ENCODE measurements at regions not wholly inside any gene's neighbourhood (a gene's known extent, or its start where the extent isn't known, plus 50 kb on each side); places are given as distances from the start of the nearest gene placed in this dataset.
A peak's percentile ranks its signal among the peaks of the same experiment; 100 is the strongest.

GRCh38 chr7:47221826-47222225 lies 360.1 kb downstream of the TNS3 start:
- DNase-seq: no peak

DNA sequence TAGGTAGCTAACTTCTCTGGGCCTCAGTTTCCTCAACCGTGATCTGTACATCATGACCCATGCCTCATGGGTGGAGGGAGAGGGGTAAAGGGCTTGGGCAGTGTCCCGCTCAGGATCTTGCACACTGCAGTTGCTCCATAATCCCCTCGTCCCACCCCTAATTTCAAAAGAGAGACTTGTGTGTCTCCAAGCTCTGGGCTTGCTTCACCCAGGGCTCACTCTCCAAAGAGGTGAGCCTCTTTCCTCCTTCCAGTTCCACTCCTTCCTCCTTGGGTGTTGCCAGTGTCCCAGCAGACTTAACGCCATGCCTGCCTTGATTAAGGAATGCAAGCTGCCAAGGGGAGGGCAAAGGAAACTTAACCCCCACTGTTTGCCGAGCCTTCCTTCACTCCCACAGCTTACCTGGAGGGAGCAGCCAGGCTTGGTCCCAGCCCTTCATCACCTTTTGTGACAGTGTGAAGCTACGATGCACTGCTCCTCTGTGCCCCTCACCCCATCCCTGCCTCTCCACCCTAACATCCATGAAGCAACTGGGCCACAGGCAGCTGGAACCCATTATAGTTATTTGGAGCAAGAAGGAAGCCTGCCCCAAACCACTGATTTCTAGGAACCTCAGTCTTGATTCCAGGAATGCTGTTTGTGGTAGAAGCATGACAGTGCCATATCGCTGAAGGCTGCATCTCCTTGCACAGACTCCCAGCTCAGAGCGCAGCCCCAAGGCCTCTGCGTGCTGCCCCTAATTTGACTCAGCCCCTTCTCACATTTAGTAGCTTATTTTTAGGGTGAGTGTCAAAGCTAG lies 363.3 kb downstream of the TNS3 start:
- no peak for DNase-seq

DNA sequence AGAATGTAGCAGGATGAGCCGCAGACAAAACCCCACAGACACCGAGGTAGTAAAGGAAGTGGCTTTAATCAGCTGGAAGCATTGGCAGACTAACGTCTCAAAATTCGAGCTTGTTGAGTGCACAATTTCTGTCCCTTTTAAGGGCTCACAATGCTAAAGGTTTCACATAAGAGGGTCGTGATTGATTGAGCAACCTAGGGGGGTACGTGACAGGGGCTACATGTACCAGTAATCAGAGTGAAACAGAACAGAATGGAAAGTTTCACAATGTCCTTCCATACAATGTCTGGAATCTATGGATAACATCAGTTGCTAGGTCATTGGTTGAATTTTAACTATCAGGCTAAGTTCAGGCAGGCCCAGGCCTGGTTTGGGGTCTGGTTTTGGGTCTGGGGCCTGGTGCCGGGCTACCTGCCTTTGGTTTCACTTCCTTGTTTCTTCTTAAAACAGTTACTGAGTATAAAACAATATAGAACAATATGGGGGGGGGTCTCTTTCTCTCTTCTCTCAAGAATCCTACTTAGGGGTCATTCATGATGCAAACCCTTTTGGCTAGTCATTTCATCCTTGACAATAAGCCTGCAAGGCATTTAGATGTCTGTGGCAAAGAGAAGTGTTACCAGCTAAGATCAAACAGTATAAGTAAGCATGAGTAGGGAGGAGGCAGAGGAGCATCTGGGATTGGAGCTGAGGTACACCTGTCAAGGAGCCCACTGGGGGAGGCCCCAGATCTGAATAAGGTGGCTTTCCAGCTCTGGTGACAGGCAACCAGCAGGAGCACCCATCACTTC lies 364.1 kb downstream of the TNS3 start:
- no peak for DNase-seq

- no peak for DNase-seq
Observed at GRCh38 chr7:47217086-47217485, 364.8 kb downstream of the TNS3 start.

DNA sequence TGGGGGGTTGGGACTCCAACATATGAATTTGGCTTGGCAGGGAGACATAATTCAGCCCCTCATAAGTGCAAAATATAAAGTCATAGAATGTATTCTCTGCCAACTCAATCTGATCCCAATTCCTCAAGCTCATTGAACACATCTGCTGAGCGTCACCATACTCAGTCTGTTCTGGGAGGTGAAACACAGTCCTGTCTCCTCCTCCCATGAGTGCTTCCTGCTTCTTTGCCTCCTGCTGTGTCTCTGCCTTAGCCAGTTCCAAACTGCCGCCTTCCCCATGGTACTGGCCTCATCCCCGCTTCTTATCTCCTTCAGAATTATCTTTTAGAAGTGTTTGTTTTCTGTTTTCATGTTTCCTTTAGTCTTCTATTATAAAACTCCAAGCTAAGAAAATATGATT lies 365.5 kb downstream of the TNS3 start:
- no peak for DNase-seq

DNA sequence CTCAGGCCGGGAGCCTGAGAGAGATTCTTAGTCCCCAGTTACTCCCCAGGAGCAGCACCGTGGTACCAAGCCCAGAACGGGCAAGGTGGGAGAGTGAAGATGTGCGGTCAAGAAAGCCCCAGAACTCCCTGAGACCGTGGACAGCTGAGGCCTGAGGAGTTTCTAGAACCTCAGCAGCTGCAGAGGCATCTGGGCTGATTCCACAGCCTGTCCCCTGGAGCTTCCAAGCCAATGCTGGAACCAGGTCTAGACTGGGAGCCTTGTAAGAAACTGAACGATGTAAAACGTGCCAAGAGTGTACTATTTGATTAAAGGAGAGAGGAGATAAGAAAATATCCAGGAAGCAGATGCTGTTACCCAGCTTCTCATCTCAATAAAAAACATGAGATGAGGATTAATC lies 366.3 kb downstream of the TNS3 start:
- no peak for DNase-seq

GRCh38 chr7:47215049-47215448 lies 366.9 kb downstream of the TNS3 start:
- DNase-seq: no peak

- DNase-seq: no peak
Observed at GRCh38 chr7:47213276-47213675, 368.6 kb downstream of the TNS3 start.

GRCh38 chr7:47211519-47211973 lies 370.4 kb downstream of the TNS3 start:
- no peak for DNase-seq

DNA sequence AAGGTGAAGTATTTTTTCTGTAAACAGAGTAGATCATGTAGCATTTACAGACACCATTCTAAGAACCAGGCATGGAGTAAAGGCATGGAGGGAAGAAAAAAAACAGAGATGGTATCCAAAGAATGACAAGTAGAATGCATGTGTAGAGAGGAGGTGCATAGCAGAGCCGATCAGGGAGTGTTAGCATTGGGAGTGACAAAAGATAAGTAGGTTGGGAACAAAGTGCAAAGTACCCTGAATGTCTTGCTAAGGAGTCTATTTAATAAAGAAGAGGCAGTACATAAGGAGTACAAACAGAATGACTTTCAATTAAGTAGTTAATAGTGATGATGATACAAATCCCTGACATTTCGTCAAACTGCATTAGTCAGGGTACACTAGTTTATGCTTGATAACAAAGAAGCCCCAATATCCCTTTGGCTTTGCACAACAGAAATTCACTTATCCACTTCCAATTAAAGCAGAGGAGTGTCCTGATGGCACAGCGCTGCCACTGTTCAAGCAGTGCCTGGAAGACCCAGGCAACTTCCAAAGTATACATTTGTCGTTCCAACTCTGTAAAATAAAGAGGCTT lies 371.5 kb downstream of the TNS3 start:
- no peak for DNase-seq

DNA sequence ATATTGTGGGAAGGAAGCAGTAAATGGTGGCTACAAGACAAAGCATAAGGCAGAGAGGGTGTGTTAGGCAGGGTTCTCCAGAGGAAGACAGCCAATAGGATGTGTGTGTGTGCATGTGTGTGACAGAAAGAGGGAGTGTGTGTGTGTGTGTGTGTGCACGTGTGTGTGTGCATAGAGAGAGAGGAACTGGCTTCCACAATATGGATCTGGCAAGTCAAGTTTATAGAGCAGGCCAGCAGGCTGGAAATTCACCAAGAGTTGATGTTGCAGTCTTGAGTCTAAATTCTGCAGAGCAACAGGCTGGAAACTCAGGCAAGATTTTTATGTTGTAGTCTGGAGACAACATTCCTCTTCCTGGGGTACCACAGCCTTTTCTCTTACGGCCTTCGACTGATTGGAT lies 374.0 kb downstream of the TNS3 start:
- no peak for DNase-seq

DNA sequence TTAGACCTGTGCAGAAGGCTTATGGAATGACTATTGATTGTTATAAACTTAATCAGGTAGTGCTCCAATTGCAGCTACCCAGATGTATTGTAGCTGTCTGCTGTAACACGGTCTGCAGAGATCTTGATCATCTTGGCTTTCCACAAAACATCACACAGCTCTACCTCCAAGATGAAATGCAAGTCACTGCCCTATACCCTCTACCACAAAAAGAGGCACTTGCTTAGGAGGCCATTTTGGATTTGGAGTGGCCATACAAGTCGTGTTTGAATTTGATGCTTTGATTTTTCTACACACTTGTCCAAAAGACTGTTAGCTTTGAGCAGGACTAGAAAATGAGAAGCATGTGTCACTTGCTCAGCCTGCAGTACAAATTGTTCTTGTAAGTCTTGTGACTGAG lies 377.2 kb downstream of the TNS3 start:
- DNase-seq: no peak

- DNase-seq: no peak
Observed at GRCh38 chr7:47202146-47202783, 379.6 kb downstream of the TNS3 start.

- no peak for DNase-seq
Observed at GRCh38 chr7:47198159-47198558, 383.8 kb downstream of the TNS3 start.

GRCh38 chr7:47197486-47197885 lies 384.4 kb downstream of the TNS3 start:
- DNase-seq: peak in 1 of 4 experiments; percentile 19

DNA sequence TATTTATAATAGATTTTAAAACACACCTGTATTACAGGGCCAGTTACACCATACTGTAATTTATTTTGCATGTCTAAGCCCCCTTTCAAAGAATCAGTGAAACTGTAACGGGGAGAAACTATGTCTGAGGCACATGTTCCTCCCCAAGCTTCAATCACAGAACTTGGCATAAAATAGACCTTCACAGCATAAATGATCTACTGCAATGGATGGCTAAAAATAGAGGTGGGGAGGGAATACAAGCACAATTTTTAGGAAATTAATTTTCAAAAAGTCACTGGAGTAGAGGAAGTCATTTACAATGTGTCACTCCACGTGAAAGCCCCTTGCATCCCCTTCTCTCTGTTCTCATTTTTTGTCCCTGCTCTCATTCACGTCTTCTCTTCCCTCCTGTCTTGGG lies 385.2 kb downstream of the TNS3 start:
- DNase-seq: no peak

DNA sequence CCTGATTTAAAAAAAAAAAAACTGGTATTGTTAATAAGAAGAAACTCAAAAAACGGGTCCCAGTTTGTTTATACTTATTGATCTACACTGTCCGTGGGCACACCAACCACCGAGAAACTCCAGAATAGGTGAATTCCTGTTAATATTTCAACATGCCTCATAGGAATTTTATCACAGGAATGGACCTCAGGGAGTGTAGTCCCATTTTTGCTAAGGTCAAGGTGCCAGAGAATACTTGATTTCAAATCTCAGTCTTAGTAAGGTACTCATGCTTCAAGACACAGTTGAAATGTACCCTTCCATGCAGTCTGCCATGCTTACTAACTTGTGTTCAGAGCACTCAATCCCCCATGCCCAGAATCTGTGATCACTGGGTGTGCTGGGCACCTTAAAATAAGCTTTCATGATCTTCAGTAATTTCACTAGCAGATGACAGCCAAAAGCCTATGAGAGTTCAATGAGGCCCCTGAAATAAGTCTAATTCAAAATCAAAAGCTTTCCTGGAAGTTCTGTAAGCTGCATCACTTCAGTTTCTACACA lies 385.7 kb downstream of the TNS3 start:
- DNase-seq: no peak

GRCh38 chr7:47195641-47196040 lies 386.3 kb downstream of the TNS3 start:
- DNase-seq: no peak

DNA sequence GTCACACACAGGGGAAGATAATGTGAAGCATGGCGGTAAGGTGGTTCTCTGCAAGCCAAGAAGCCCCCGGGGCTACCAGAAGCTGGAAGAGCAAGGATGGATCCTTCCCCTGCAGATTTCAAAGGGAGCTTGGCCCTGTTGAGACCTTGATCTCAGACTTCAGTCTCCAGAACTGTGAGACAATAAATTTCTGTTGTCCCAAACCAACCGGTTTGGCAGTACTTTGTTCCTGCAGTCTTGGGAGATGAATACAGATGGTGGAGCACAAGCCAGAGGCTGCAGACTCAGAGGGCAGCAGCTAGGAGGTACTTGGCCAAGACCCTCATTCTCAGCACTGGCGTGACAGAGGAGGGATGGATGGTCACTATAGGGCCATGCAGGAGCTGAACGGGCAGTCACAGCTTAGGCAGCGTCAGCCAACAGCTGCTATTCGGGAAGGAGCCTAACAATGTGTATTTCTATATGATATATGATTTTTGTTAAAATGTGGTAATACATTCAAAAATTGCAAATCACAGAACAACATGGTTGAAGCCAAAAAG lies 387.3 kb downstream of the TNS3 start:
- no peak for DNase-seq

DNA sequence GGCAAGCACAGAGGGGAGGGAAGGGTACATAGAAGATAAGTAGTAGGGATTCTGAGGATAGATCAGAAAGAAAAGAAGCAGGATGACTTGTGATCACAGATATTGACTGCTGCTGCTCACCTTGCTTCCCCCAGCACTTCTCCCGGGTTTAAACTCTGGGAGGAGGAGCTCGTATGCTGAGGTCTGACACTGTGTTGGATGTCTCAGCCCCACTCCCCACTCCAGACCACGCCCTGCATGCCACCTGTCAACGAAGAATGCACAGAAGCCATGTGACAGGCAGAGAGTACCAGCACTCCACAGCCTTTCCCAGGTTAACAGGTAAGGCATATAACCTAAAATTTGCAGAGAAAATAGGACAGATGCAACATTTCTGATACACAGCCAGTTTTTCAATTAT lies 388.9 kb downstream of the TNS3 start:
- no peak for DNase-seq

DNA sequence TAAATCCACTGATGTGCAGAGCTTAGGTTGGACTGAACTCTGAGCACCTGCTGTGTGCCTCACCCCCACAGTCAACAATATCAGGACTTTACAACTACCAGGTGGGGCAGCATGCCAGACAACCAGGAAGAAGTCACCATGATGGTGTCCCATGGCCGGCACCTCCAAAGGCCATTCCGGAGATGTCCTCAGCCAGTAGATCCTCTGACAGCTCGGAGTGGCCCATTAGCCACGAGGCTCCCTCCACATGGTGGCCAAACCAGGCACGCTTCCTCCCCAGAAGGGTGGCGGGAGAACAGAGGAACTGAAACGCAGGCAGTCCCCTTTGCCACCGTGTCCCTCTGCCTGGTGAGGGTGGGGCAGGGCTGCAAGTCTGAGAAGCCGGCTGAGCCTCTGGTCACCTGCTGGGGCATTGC lies 390.0 kb downstream of the TNS3 start:
- peak in 3 of 4 experiments; percentile 12 to 55 (median 47) for DNase-seq

DNA sequence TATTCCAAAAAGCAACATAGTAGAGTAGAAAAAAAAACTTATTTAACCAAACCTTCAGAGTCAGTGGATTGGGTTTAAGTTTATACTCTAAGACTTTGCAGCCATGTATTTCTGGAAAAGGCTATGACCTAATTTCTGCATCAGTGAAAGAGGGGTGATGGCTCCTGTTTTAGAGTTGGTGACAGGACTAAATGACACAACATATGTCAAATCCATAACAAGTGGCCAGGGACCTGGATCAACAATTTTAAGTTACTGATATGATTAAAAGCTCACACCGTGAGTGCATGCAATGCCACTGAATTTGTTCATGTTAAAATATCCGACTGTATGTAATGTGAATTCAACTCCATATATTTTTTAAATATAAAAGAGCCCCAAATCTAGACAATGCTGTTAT lies 390.6 kb downstream of the TNS3 start:
- DNase-seq: no peak

DNA sequence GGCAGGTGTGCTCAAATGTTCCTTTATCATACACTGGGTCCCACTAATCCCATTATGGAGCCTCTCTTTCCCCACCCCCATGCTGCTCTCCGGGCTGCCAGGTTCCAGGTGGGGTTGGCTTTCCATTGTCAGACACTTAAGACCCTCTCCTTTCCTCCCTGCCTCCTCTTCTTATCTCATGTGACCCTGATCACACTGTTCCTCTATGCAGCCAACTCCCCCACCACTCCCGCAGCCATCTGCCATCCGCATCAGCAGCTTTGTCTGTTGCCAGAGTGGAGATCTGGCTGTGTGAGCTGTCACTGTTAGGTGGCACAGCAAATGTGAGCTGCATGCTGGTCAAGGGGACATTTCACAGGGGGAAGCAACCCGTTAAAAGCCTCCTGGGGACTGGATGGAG lies 391.4 kb downstream of the TNS3 start:
- no peak for DNase-seq

Measured in suppressor macrophage (primary cell).